ENCODE measurements at regions not wholly inside any gene's neighbourhood (a gene's known extent, or its start where the extent isn't known, plus 50 kb on each side); places are given as distances from the start of the nearest gene placed in this dataset.
"Not testable (repeated sequence)": the region's sequence is repeated elsewhere in the genome, so short reads cannot be mapped to it uniquely, and the experiment has no call there.

- DNase-seq, result not testable (repeated sequence)
Observed at GRCh38 chr11:67768001-67768730, 93.7 kb upstream of the ALDH3B2 start.

GRCh38 chr11:67761211-67761610, 86.8 kb upstream of the ALDH3B2 start:
- not testable (repeated sequence) for DNase-seq

- not testable (repeated sequence) for DNase-seq
Observed at GRCh38 chr11:67759321-67759720, 84.9 kb upstream of the ALDH3B2 start.

GRCh38 chr11:67758467-67758866, 84.0 kb upstream of the ALDH3B2 start:
- DNase-seq, result not testable (repeated sequence)

- DNase-seq, result not testable (repeated sequence)
Observed at GRCh38 chr11:67758009-67758408, 83.6 kb upstream of the ALDH3B2 start.

GRCh38 chr11:67753820-67754219, 79.4 kb upstream of the ALDH3B2 start:
- not testable (repeated sequence) for DNase-seq

GRCh38 chr11:67745181-67745726, 70.8 kb upstream of the ALDH3B2 start:
- DNase-seq, result no peak

- DNase-seq, result not testable (repeated sequence)
Observed at GRCh38 chr11:67744231-67744630, 69.8 kb upstream of the ALDH3B2 start.

- not testable (repeated sequence) for DNase-seq
Observed at GRCh38 chr11:67738231-67738630, 63.8 kb upstream of the ALDH3B2 start.

GRCh38 chr11:67737562-67738080, 63.2 kb upstream of the ALDH3B2 start:
- not testable (repeated sequence) for DNase-seq

- DNase-seq, result no peak
Observed at GRCh38 chr11:67732045-67732787, 57.8 kb upstream of the ALDH3B2 start.

GRCh38 chr11:67731583-67731982, 57.2 kb upstream of the ALDH3B2 start:
- DNase-seq, result no peak

GRCh38 chr11:67728163-67728571, 53.7 kb upstream of the ALDH3B2 start:
- not testable (repeated sequence) for DNase-seq

- DNase-seq, result peak; percentile 13
Observed at GRCh38 chr11:67727066-67728040, 52.9 kb upstream of the ALDH3B2 start.

Measured in RPMI8226 (cell line).